GM19452 (cell line): ENCODE measurements at regions not wholly inside any gene's neighbourhood (a gene's known extent, or its start where the extent isn't known, plus 50 kb on each side); places are given as distances from the start of the nearest gene placed in this dataset.
"Not testable (repeated sequence)": the region's sequence is repeated elsewhere in the genome, so short reads cannot be mapped to it uniquely, and the experiment has no call there.

Experiments
- ATAC-seq: cut with Tn5 transposase; IDR thresholded peaks from one replicate; pipeline ENCODE4 v1.9.1; 2021; ENCODE audit not compliant: unreplicated experiment

DNA sequence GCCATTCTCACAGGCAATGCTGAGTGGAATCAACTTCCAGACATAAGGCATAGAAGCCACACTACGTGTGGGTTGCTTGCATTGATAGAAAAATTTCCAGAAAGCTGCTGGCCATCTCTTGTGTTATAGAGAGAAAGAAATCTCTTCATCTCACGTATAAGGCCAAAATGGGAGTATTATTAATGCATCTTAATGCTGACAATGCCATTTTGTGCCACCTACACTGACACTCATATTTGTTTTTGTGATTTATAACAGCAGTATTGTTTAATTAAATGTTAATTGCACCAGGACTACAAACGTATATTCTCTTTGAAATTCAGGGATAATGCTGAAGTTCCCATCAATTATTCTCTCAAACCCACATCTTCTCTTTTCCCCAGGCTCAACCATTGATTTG is 56.1 kb upstream of the TMEM132D start:
- ATAC-seq: no peak

DNA sequence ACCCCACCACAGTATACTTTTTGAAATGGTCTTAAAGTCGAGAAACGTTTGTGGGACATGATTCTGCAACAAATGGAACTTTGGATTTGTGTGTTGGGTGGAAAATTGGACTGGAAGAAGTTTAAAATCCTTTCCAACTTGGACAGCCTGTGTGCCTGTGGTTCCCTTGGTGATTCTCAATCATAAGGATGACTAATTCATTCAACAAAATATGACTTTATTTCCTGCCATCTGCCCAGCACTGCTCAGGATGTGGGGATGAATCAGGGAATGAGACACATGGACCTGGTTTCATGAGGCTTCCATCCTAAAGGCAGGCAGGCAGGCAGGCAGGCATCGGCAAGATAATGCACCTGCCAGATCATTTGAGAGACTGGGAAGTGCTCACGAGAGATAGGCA is 57.3 kb upstream of the TMEM132D start:
- no peak for ATAC-seq

DNA sequence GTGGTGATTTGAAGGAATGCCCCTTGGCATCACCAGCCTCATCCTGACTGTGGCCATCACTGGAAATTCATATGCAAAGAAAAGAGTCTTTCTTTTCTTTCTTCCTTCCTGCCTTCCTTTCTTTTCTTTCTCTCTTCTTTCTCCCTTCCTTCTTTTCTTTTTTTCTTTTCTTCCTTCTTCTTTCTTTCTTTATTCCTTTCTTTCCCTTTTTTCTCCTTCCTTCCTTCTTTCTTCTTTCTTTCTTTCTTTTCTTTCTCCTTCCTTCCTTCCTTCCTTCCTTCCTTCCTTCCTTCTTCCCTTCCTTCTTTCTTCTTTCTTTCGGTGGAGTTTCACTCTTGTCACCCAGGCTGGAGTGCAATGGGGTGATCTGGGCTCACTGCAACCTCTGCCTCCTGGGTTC is 58.0 kb upstream of the TMEM132D start:
- ATAC-seq: no peak

DNA sequence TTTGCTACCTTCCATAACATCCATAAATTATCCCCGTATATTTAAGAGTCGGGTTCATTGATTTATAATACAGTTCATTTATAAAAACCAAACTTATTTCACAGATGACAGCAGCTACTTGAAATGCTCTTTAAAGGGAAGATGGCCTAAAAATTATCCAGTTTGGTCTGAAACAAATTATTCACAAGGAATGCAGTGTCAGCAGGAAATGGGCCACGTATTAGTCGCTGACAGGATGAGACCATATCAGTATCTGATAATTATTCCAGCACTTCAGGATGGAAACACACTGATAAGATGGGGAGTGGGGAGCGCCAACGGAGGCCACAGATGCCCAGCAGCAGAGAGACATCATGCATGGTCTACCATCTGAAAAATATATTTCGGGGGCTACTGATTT is 60.5 kb upstream of the TMEM132D start:
- ATAC-seq: no peak

DNA sequence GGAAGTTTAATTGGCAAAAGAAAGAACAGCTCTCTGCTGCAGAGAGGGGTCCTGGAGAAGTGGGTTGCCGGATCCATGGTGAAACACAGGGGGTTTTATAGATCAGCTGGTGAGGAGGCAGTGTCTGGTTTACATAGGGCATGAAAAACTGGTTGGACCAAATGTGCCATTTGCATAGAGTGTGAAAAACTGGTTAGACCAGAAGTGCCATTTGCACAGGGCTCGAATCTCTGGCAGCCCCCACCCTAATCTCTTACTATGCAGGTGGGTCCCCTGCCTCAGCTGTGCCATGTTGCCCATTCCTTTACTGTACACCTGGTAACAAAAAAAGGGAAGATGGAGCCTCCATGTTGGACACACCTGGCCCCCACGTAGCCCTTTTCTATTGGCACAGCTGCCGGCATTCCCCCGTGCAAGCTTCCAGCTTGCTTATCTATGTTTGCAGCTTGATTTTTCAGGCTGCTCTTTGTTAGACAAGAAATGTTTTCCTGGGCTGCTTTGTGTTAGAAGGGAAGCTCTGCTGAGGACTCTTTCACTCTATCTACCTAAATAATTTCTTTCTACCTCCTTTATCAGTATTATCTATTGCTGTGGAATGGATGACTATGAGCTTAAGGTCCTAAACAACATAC is 61.1 kb upstream of the TMEM132D start:
- ATAC-seq: no peak

DNA sequence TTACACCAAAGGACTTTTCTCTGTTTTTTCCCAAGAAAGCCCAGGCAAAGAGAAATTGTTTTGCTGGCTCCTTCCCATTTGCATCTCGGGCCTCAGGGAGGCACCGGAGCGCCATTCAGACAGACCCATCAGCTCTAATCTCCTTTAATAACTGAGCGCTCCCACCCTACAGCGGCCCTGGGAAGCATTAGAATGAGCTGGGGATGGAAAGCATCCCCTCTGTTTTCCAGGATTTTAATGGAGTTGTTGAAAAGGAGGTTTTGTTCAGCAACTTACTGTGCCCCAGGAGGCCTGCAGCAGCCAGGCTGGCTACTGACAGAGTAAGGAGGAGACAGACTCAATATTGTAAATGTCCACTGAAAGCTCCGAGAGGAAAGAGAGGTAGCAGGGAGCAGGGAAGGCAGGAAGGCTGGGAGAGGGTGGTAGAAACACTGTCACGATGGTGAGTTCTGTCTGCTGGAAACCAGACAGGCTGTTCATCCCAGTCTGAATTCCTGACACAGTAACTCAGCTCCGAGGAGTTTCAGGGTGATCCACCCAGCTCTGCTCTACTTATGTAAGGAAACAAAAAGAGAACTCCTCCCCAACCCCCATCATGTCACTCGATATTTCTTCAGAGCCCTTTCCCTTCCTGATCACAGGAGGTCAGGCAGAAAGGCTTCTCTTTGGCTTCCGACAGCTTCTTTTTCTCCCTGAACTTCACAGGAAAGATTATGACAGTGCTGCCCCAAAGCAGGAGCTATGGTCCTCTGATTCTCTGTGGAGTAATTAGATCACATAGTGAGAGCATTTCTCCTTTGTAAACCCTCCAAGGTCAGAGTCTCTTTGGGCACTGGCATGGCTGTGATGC is 62.5 kb upstream of the TMEM132D start:
- ATAC-seq: no peak

DNA sequence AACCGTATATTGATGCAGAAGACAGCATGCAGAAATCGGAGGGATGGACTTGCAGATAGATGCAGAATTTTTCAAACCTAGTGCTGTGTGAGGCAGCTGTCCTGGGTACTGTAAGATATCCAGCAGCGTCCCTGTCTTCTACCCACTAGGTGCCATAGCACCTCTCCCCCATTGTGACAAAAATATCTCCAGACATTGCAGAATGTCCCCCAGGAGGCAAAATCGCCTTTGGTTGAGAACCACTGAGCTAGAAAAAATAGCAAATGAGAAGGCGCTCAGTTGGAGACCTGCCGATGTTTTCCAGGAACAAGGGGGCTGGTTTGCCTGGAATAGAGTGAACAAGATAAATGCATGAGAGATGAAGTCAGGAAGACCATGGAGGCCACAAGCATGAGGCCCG is 67.9 kb upstream of the TMEM132D start:
- no peak for ATAC-seq

DNA sequence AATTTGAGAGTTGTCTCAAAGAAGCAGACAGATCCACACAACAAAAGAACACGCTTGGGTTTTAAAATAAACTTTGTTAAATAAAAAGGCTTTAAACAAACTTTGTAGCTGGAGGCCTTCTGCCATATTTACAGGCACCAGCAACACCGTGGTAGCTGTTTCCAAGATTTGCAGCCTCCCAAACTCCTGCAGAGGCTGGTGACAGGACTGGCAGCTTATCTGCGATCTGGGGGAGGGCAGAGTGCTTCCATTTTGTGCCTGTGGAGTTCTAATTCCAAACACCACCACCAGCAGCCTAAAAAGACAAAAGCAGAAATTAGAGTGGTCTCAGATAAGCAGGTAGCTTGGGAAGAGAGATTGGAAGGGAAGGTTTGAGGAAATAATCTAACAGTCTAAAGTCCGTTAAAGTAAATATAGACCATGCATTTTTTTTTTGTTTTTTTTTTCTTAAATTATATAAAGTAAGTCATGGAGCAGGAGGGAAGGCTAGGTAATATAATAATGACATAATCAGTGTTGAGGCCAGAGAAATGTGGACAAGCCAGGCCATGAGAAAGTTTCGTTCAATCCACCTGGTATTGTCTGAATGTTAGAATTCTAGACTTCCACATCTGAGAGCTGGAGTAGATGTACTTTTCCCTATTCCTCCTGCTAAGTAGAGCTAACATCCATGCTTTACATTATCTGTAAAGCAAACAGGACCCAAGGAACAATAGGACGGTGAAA is 69.6 kb upstream of the TMEM132D start:
- ATAC-seq: no peak

DNA sequence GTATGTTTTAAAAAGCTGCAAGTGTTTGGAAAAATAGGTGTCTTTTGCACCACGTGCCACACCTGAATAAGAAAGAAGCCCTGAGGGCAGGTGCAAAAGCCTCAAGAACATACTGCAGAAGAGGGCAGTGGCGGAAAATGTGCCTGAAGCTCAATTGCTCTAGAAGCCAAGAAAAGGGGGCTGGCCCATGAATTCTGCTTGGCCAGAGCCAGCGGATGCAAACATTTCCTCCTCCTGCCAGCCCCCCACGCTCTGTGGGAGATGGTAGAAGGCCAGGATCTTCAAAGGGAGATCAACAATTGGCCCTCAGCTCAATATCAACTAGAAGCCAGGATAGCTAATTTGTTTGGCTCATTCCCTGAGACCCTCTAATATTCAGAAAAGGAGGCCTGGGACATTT is 80.3 kb upstream of the TMEM132D start:
- no peak for ATAC-seq

DNA sequence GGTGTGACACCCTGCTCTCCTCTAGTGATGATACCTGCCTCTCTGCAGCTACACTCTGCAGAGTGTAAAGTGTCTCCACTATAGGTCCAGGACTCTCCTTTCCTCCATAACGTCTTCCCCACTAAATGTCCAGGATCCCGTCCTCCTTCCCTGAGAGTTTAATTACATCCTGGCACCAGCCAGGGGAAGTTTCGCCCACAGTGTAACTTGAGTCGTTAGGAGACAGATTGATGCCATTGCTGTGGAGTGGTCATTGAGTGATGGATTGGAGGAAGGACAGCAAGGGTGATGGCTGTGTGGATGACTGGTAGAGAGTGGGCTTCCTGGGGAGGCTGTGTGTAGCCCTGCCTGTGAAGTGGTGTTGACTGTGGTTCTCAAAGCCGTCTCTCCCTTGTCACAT is 84.0 kb upstream of the TMEM132D start:
- no peak for ATAC-seq

DNA sequence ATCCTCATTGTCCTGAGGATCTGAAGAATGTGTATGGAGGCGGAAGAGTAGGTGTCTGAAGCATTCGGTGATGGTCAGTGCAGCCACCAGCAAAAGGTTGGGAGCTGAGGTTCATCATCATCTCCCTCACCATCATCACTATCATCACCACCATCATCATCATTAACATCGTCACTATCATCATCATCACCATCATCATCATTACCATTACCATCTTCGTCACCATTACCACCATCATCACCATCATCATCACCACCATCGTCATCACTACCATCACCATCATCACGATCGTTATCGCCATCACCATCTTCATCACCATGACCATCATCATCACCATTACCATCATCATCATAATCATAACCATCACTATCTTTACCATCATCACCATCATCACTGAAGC is 90.8 kb upstream of the TMEM132D start:
- no peak for ATAC-seq

DNA sequence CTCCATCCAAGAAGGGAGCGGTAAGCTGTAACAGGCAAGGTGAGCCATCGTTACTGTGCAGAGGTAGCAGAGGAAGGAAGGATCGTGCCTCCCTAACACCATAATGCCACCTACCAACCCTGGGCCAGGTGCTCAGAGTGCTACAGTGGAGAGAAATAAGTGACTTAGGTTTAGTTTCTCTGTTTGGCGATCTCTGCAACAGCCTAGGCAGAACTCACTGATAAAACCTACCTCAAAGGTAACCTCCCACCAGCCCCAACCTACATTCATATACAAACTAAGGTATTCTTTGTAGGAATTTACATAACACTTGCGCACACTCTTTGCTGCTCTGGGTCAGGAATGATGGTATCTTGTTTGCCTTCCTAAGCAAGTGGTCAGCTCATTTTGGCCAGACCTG is 93.4 kb upstream of the TMEM132D start:
- ATAC-seq: no peak

DNA sequence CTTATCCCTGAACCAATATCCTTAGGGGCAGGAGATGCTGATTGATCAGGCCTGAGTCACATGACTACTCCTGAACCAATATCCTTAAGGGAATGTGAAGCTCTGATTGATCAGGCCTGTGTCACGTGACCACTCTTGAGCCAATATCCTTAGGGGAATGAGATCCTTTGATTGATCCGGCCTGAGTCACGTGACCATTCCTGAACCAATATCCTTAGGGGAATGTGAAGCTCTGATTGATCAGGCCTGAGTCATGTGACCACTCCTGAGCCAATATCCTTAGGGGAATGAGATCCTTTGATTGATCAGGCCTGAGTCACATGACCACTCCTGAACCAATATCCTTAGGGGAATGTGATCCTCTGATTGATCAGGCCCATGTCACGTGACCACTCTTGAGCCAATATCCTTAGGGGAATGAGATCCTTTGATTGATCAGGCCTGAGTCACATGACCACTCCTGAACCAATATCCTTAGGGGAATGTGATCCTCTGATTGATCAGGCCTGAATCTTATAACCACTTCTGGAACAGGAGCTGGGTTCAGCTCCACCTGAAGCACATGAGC is 100.6 kb upstream of the TMEM132D start:
- not testable (repeated sequence) for ATAC-seq

DNA sequence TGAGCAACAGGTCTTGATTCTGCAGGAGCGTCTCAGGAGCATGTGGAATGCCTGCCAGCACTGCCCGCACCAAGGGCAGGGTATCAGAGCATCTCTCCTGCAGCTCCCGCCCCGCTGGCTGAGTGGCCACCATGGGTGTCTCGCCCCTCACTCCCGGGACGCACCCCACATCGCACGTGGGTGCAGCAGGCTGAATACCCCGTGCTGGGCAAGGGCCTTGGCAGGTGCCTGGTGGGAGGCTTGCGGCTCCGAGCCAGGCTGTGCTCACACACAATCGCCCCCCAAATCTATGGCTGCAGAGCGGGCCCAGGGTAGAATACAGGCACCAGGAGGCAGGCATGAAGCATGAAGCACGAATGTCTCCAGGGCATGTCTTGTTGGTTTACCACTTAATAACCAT is 103.9 kb upstream of the TMEM132D start:
- no peak for ATAC-seq

DNA sequence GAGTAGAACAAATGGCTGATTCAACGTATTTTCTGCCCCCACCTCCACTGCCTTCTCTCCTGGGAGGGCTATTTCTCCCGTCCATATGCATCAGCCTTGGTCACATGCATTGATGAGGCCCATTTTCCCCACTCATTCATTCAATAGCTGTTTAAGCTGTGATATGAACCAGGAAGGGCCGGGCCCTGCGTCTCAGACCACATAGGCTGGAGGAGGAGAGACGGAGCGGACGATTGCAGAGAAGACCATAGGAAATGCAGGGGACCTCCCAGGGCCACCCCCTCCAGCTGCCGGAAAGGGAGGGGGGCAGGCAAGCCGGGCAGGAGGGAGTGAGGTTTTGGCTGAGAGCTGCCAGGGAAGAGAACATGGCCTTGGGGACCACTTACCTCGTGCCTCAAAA is 104.4 kb upstream of the TMEM132D start:
- ATAC-seq: no peak

DNA sequence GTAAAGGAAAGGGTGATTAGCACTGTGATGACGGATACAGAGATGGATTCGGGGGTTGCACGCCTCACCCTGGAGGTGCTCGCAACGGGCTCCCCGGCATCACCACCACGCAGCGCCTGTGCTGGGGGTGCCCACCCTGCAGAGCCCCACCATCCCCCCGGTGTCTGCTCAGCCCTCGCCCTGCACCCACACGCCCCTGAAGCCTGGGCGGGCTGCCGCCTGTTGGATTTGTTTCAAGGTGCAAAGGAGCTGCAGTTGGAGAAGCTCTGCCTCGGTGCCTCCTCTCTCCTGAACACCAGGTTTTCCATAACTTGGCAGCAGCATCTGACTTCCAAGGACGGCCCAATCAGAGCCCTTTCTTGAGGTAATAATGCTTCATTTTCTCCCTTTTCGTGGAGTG is 106.1 kb upstream of the TMEM132D start:
- ATAC-seq: no peak

DNA sequence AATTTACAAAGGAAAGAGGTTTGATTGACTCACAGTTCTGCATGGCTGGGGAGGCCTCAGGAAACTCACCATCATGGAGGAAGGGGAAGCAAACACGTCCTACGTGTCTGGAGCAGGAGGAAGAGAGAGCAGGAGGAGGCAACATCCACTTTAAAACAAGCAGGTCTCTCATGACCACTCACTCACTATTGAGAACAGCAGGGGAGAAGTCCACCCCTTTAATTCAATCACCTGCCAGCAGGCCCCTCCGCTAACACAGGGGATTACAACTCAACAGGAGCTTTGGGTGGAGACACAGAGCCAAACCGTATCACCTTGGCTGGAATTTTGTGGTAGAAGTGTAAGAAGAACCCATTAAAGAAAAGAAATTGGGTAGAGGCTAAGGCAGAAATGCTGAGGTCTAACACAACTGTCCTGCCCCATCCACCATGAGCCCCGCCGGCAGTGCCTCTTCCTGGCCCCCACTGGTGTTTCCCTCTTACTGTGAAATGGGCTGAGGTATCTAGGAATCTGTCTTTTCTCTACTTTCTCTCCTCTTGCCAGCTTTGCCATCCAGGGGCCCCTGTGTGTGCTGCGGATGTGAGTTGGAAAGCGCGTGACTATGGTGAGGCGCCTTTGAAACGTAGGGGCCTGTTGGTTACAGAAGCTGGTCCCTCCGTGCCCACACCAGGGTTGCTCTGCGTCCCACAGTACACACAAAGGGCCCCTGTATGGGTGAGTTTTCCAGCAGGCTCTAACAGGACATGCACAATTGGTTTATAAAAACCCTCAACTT is 108.0 kb upstream of the TMEM132D start:
- no peak for ATAC-seq

DNA sequence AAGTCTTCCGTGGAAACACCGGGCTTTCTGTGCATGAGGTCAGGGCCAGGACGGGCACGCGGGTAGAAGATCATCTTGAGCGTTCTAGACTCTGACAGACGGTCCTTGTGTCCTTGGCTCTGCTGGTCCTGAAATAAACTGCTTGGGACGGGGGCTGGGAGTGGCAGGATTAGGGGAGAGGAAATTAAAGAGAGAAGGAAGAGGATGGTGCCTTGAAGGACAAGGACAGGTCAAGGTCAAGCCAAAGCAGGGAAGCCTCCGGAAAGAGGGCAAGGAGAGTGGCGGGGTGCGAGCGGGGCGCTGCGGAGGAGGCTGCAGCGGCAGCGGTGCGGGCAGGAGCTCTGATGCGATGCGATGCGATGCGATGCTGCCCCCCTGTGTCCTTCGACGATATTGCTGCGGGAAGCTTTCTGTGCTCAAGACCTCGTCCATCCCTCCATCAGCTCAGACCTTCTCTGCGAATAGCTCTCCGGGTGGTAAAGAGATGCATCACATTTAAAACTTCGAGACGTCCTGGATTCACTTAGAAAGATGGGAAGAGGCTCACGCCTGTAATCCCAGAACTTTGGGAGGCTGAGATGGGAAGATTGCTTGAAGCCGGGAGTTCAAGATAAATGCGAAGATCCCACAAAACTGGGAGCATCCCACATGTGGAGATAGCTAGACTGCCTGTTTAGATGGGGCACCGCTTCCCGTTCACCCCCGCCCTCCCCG is 110.1 kb upstream of the TMEM132D start:
- no peak for ATAC-seq

DNA sequence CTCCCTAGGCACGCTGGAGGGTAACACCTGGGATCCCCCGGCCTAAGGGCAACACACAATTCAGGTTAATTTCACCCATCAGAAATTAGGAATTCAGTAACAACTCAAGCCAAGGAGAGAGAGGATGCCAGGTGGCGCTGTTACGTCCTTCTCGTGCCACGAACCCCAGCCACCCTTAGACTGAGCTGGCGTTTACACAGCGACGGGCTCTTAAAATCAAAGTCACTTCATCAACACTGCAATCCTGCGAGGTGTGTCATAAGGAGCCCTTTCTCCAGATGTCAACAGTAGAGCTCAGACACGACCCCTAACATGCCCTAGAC is 110.6 kb upstream of the TMEM132D start:
- ATAC-seq: no peak

DNA sequence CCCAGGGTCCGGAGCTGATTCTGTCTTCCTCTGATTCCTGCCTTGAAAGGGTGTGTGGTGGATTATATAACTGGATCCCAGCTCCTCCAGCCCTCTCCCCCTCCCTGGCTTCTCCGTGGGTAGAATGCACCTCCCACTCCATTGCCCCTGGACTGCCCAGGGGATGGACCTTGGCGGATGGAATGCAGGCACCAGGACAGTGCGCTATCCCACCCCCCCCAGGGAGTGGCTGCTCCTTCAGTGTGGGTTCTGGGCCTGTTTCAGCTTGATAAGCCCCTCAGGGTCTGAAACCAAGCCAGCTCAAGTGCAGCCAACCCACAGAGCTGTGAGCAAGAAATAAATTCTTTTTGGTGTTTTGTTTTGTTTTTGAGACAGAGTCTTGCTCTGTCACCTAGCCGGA is 112.4 kb upstream of the TMEM132D start:
- ATAC-seq: no peak

DNA sequence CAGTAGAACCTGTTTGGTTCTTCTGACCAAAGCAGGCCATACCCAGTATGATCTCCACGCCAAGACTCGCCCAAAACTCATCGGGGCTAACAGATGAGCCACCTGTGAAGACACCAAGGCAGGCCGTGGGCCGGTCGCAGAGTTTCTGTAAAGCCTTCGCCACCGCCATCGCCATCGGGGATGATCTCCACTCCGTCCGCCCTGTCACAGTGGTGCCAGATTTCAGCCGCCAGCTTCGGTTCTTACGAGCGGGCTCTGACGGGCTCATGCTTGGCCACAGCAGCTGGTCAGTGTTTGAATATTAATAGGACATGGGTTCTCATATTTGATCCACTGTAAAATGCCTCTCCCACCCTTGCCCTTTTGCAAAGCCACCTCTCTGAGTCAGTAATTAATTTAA is 113.2 kb upstream of the TMEM132D start:
- no peak for ATAC-seq
